GM12878 (cell line): ENCODE measurements at regions not wholly inside any gene's neighbourhood (a gene's known extent, or its start where the extent isn't known, plus 50 kb on each side); places are given as distances from the start of the nearest gene placed in this dataset.

Source experiments
- ATAC-seq: fragments of 200-7000 bp; cut with Tn5 transposase; 3 replicates; pipeline ENCODE4 v1.9.1; 2020; ENCODE audit warnings: mild to moderate bottlenecking, moderate library complexity
- BruUV-seq: library from RNA; stranded (reverse); fragments of 400-500 nt; replicated peaks from 2 replicates; lab custom pipeline; 2021; lab: Mats Ljungman, UMichigan
- CTCF ChIA-PET: fragments of 300-600 bp; sonication (Branson Sonifier 250); formaldehyde crosslinking; extraction: SDS; loops from one replicate; lab custom pipeline; 2021; ENCODE audit warnings: inconsistent platforms; lab: Yijun Ruan, JAX
- POLR2A ChIA-PET: fragments of 350-600 bp; formaldehyde crosslinking; extraction: SDS; loops from one replicate; lab custom pipeline; 2021; ENCODE audit warnings: inconsistent platforms; lab: Charles Lee
- RAD21 ChIA-PET: fragments of 300-600 bp; sonication (Branson Sonifier 250); formaldehyde crosslinking; loops from one replicate; lab custom pipeline; 2023; ENCODE audit warnings: antibody characterized with exemption; ENCODE audit not compliant: unreplicated experiment; lab: Charles Lee
- SMC1A ChIA-PET: fragments of 300-600 bp; sonication (Branson Sonifier 250); formaldehyde crosslinking; loops from one replicate; lab custom pipeline; 2023; ENCODE audit not compliant: unreplicated experiment, uncharacterized antibody; lab: Charles Lee
- DNase-seq: peaks from one replicate; pipeline ENCODE4 v3.0.0-alpha.2; 2011; ENCODE audit warnings: low read depth, low spot score
- FAIRE-seq: peaks from 3 replicates; lab custom pipeline; 2011; peaks lifted over from hg19 to GRCh38; lab: Jason Lieb, UNC
- H2AFZ ChIP-seq: 2 replicates; pipeline ENCODE4 v1.6.0; 2011; ENCODE audit warnings: low read depth, low read length, control low read depth; ENCODE audit not compliant: control insufficient read depth
- H3K27ac ChIP-seq: 2 replicates; pipeline ENCODE4 v1.5.1; 2011; ENCODE audit warnings: control low read depth; ENCODE audit not compliant: control insufficient read depth, insufficient read depth
- H3K27me3 ChIP-seq, 2 experiments: replicated peaks in 1 of 2; 2 replicates each; pipeline versions ENCODE4 v1.6.0 to v1.6.1; 2011; ENCODE audit warnings: low read length in 1 of 2; ENCODE audit not compliant: control insufficient read depth in 2 of 2, insufficient read depth in 2 of 2
- H3K36me3 ChIP-seq, 2 experiments: 2 replicates each; pipeline ENCODE4 v1.5.1; 2011; ENCODE audit warnings: low read length in 1 of 2; ENCODE audit not compliant: control insufficient read depth in 2 of 2, insufficient read depth in 2 of 2
- H3K4me1 ChIP-seq: 2 replicates; pipeline ENCODE4 v1.6.1; 2011; ENCODE audit warnings: mild to moderate bottlenecking, low read length, moderate library complexity, mixed read lengths; ENCODE audit not compliant: control insufficient read depth, insufficient read depth
- H3K4me2 ChIP-seq: 2 replicates; pipeline ENCODE4 v1.6.0; 2011; ENCODE audit warnings: control low read depth; ENCODE audit not compliant: control insufficient read depth, insufficient read depth
- H3K4me3 ChIP-seq: fragments of 200-600 bp; sonication (generic); 2 replicates; pipeline ENCODE4 v1.5.1; 2016
- H3K79me2 ChIP-seq: 2 replicates; pipeline ENCODE4 v1.6.0; 2011; ENCODE audit warnings: low read length; ENCODE audit not compliant: control insufficient read depth, insufficient read depth
- H3K9ac ChIP-seq: 2 replicates; pipeline ENCODE4 v1.8.0; 2011; ENCODE audit warnings: low read length, control low read depth, mixed read lengths; ENCODE audit not compliant: control insufficient read depth, insufficient read depth
- H3K9me3 ChIP-seq: replicated peaks from 3 replicates; pipeline ENCODE4 v1.5.1; 2011; ENCODE audit warnings: mild to moderate bottlenecking, low read length; ENCODE audit not compliant: control insufficient read depth, insufficient read depth
- H4K20me1 ChIP-seq: 2 replicates; pipeline ENCODE4 v1.6.0; 2011; ENCODE audit not compliant: control insufficient read depth, insufficient read depth
- EED ChIP-seq: sonication (generic); IDR thresholded peaks from 2 replicates; pipeline ENCODE4 v1.6.1; 2016; ENCODE audit warnings: antibody characterized with exemption, low read depth
- EP300 ChIP-seq, 2 experiments: fragments of 150-350 bp in 1 of 2; IDR thresholded peaks; 2 replicates each; pipeline ENCODE4 v1.6.1; 2011 to 2012; ENCODE audit warnings: low read depth in 2 of 2, low read length in 2 of 2, borderline replicate concordance in 1 of 2, improper control_type of control experiment in 1 of 2, inconsistent platforms in 1 of 2; ENCODE audit not compliant: control insufficient read depth in 1 of 2
- GABPA ChIP-seq: IDR thresholded peaks from 2 replicates; pipeline ENCODE4 v1.6.1; 2014; ENCODE audit warnings: antibody characterized with exemption, low read depth, mild to moderate bottlenecking, inconsistent platforms
- HDGF ChIP-seq: fragments of 450-650 bp; IDR thresholded peaks from 2 replicates; pipeline ENCODE4 v1.6.1; 2016; ENCODE audit warnings: antibody characterized with exemption
- IKZF1 ChIP-seq: fragments of 450-650 bp; conservative IDR thresholded peaks from 2 replicates; pipeline ENCODE4 v1.6.1; 2017; ENCODE audit warnings: antibody characterized with exemption, mild to moderate bottlenecking
- MXI1 ChIP-seq: fragments of 150-350 bp; IDR thresholded peaks from 2 replicates; pipeline ENCODE4 v1.6.1; 2011; ENCODE audit warnings: low read depth, mild to moderate bottlenecking, inconsistent platforms, low read length, improper control_type of control experiment
- PAX8 ChIP-seq: fragments of 450-650 bp; IDR thresholded peaks from 2 replicates; pipeline ENCODE4 v1.6.1; 2017; ENCODE audit warnings: mild to moderate bottlenecking, moderate library complexity
- RAD21 ChIP-seq: IDR thresholded peaks from 2 replicates; pipeline ENCODE4 v1.6.1; 2011; ENCODE audit warnings: mild to moderate bottlenecking, low read depth, low read length, moderate library complexity; ENCODE audit not compliant: insufficient read depth
- RFX5 ChIP-seq: IDR thresholded peaks from 2 replicates; pipeline ENCODE4 v1.6.1; 2011; ENCODE audit warnings: low read depth, low read length, improper control_type of control experiment
- TCF3 ChIP-seq: IDR thresholded peaks from 2 replicates; pipeline ENCODE4 v1.6.1; 2012; ENCODE audit warnings: low read depth, mild to moderate bottlenecking, low read length, borderline replicate concordance; ENCODE audit not compliant: insufficient read depth
- YY1 ChIP-seq: IDR thresholded peaks from 2 replicates; pipeline ENCODE4 v1.6.1; 2011; ENCODE audit warnings: low read depth, mild to moderate bottlenecking, low read length
- WGBS: methylation state at CpG from one replicate; pipeline ENCODE4 v1.1.6; 2016; ENCODE audit warnings: low lambda C conversion rate; ENCODE audit not compliant: insufficient replicate concordance, insufficient coverage; ENCODE audit errors: missing lambda C conversion rate; 5-methylcytosine and 5-hydroxymethylcytosine counted together
- in situ Hi-C: fragments of 300-500 bp; cut with MboI; formaldehyde crosslinking; loops from 9 replicates; pipeline ENCODE4 v1.14.3; 2018; ENCODE audit warnings: mixed read lengths
- intact Hi-C: fragments of 100-400 bp; cut with micrococcal nuclease; formaldehyde crosslinking; loops from one replicate; pipeline ENCODE4 v1.14.2; 2022; ENCODE audit not compliant: unreplicated experiment
- TF ChIP-seq, protein P1 (sequence below): fragments of 450-650 bp; IDR thresholded peaks from 2 replicates; pipeline ENCODE4 v1.6.1; 2016; ENCODE audit warnings: mild to moderate bottlenecking, moderate library complexity, borderline replicate concordance

DNA sequence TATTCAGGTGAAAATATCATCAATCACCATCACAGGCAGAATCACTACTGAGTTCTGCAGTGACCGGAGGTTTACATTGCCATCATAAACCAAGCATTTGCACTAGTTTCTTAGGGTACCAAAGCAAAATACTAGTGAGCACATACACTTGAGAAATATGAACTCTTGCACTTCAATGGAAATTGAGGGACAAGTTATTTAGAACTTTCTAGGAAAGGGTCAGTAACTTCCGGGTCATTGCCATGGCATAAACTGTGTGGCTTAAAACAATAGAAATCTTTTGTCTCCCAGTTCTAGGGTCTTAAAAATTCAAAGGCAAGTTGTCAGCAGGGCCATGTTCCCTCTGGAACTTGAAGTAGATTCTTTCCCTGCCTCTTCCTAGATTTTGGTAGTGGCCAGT lies 197.5 kb downstream of the ZC3H11B start:
- in situ Hi-C loops (no loop called here), intact Hi-C loops (loop anchor here (10.0 kb wide), 1 partner anchor 389 kb away; no protein-coding TSS in a partner anchor)
- TF ChIP-seq RFX5 = no peak
- TF ChIP-seq IKZF1 = no peak
- TF ChIP-seq YY1 = no peak
- TF ChIP-seq HDGF = no peak
- TF ChIP-seq PAX8 = no peak
- no peak for TF ChIP-seq EP300 (IDR thresholded peaks at IDR 0.05; ENCODE audit: borderline replicate concordance in 1 of 2, control insufficient read depth in 1 of 2, low read depth in 2 of 2, low read length in 2 of 2)
- TF ChIP-seq EED = no peak
- TF ChIP-seq RAD21 = no peak
- TF ChIP-seq MXI1 = no peak
- TF ChIP-seq GABPA = no peak
- TF ChIP-seq TCF3 = no peak
- TF ChIP-seq, protein P1, sequence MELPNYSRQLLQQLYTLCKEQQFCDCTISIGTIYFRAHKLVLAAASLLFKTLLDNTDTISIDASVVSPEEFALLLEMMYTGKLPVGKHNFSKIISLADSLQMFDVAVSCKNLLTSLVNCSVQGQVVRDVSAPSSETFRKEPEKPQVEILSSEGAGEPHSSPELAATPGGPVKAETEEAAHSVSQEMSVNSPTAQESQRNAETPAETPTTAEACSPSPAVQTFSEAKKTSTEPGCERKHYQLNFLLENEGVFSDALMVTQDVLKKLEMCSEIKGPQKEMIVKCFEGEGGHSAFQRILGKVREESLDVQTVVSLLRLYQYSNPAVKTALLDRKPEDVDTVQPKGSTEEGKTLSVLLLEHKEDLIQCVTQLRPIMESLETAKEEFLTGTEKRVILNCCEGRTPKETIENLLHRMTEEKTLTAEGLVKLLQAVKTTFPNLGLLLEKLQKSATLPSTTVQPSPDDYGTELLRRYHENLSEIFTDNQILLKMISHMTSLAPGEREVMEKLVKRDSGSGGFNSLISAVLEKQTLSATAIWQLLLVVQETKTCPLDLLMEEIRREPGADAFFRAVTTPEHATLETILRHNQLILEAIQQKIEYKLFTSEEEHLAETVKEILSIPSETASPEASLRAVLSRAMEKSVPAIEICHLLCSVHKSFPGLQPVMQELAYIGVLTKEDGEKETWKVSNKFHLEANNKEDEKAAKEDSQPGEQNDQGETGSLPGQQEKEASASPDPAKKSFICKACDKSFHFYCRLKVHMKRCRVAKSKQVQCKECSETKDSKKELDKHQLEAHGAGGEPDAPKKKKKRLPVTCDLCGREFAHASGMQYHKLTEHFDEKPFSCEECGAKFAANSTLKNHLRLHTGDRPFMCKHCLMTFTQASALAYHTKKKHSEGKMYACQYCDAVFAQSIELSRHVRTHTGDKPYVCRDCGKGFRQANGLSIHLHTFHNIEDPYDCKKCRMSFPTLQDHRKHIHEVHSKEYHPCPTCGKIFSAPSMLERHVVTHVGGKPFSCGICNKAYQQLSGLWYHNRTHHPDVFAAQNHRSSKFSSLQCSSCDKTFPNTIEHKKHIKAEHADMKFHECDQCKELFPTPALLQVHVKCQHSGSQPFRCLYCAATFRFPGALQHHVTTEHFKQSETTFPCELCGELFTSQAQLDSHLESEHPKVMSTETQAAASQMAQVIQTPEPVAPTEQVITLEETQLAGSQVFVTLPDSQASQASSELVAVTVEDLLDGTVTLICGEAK = no peak
- ATAC-seq (no peak), DNase-seq (no peak), FAIRE-seq (no peak)
- Histone ChIP-seq H3K36me3 (no peaks in the 10 kb centered on the region), H2AFZ (no peak overlapping the region), H3K4me3 (no peak overlapping the region), H3K79me2 (no peaks in the 10 kb centered on the region), H3K27ac (no peak overlapping the region), H3K9ac (no peak overlapping the region), H3K9me3 (no peaks in the 10 kb centered on the region), H3K4me1 (no peaks in the 10 kb centered on the region), H3K4me2 (no peak overlapping the region), H3K27me3 (no peaks in the 10 kb centered on the region), H4K20me1 (no peaks in the 10 kb centered on the region)
- SMC1A ChIA-PET = no interaction called here
- CTCF ChIA-PET = interaction anchor here (0.6 kb wide), 1 partner anchor 753 kb away, joined by 3 read pairs; no protein-coding TSS in a partner anchor
- POLR2A ChIA-PET = no interaction called here
- RAD21 ChIA-PET = no interaction called here
- WGBS = 94% methylated on average over 2 of the region's 2 CpGs
- no TSS peak for BruUV-seq
